Upper lobe of left lung (tissue), 4 donors: ENCODE measurements at regions not wholly inside any gene's neighbourhood (a gene's known extent, or its start where the extent isn't known, plus 50 kb on each side); places are given as distances from the start of the nearest gene placed in this dataset.

Experiments used
- CTCF ChIP-seq, 6 experiments: fragments of 450-650 bp in 4 of 6; fragments of 200-600 bp in 2 of 6; sonication (generic) in 2 of 6; IDR thresholded peaks; one replicate each; pipeline ENCODE4 v1.5.1; 2016 to 2019; ENCODE audit warnings: antibody characterized with exemption in 6 of 6
- POLR2A ChIP-seq, 4 donors: fragments of 450-650 bp; IDR thresholded peaks; one replicate each; pipeline ENCODE4 v1.5.1; 2016 to 2017; ENCODE audit warnings: antibody characterized with exemption in 4 of 4, mild to moderate bottlenecking in 2 of 4
- POLR2AphosphoS5 ChIP-seq, 2 donors: sonication (generic); formaldehyde crosslinking; IDR thresholded peaks; one replicate each; pipeline ENCODE4 v1.5.1; 2017; ENCODE audit warnings: antibody characterized with exemption in 2 of 2

GRCh38 chr5:118009741-118010297 is 978.5 kb downstream of the DTWD2 start:
- no peak for TF ChIP-seq POLR2AphosphoS5 (IDR thresholded peaks at IDR 0.05)
- TF ChIP-seq CTCF (IDR thresholded peaks at IDR 0.05), result no peak
- no peak for TF ChIP-seq POLR2A (IDR thresholded peaks at IDR 0.05)
